Activated CD8-positive, alpha-beta T cell treated with anti-CD3 and anti-CD28 coated beads for 36 hours (primary cell): ENCODE measurements at regions not wholly inside any gene's neighbourhood (a gene's known extent, or its start where the extent isn't known, plus 50 kb on each side); places are given as distances from the start of the nearest gene placed in this dataset.
"Not testable (repeated sequence)": the region's sequence is repeated elsewhere in the genome, so short reads cannot be mapped to it uniquely, and the experiment has no call there.

Experiments used
- ATAC-seq: fragments of 200-7000 bp; cut with Tn5 transposase; one replicate; pipeline ENCODE4 v1.10.0; 2021; ENCODE audit warnings: mild to moderate bottlenecking, moderate library complexity
- CTCF ChIA-PET: fragments of 350-600 bp; sonication (Branson Sonifier 250); formaldehyde crosslinking; loops from one replicate; lab custom pipeline; 2021; ENCODE audit warnings: antibody characterized with exemption; lab: Charles Lee
- POLR2A ChIA-PET: fragments of 350-600 bp; sonication (Branson Sonifier 250); formaldehyde crosslinking; loops from one replicate; lab custom pipeline; 2021; ENCODE audit warnings: antibody characterized with exemption; lab: Charles Lee
- DNase-seq: peaks from one replicate; pipeline ENCODE4 v3.0.0-alpha.2; 2020
- H3K27ac Mint-ChIP-seq: one replicate; pipeline ENCODE4 v1.8.0; 2021; ENCODE audit warnings: mild to moderate bottlenecking, mixed read lengths
- H3K27me3 Mint-ChIP-seq: one replicate; pipeline ENCODE4 v1.8.0; 2021; ENCODE audit warnings: mixed read lengths
- H3K36me3 Mint-ChIP-seq: one replicate; pipeline ENCODE4 v1.8.0; 2021; ENCODE audit warnings: low read depth, mixed read lengths
- H3K4me1 Mint-ChIP-seq: one replicate; pipeline ENCODE4 v1.8.0; 2021; ENCODE audit warnings: low read depth, mixed read lengths
- H3K4me3 Mint-ChIP-seq: one replicate; pipeline ENCODE4 v1.8.0; 2021; ENCODE audit warnings: mild to moderate bottlenecking, moderate library complexity, mixed read lengths
- H3K9me3 Mint-ChIP-seq: one replicate; pipeline ENCODE4 v1.8.0; 2021; ENCODE audit warnings: mixed read lengths
- CTCF ChIP-seq: fragments of 200-600 bp; IDR thresholded peaks from one replicate; pipeline ENCODE4 v1.8.0; 2022; ENCODE audit warnings: antibody characterized with exemption, mild to moderate bottlenecking
- intact Hi-C: fragments of 100-400 bp; cut with micrococcal nuclease; formaldehyde crosslinking; loops from one replicate; pipeline ENCODE4 v1.10.0; 2022

DNA sequence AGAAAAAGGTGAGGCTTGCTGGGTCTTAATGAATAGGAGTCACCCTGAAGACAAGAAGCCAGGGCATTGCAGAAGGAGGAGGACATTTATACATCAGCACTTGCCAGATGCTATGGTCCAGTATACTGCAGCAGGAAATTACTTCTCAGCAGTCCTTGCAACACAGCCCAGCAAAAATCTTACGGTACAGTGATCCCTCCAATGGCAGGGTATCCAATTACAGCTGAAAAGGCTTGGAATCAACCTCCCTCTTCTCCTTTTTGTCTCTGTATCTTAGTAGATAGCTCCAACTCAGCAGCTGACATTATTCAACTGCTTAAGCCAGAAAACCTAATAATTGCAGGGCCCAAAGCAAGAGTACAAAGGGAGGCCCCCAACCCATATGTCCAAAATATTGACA is 128.3 kb upstream of the COBL start:
- no peak for ATAC-seq
- no peak overlapping the region for H3K4me3 Mint-ChIP-seq
- peaks cover 2% of the 10 kb centered on the region for H3K36me3 Mint-ChIP-seq
- peaks cover 3% of the 10 kb centered on the region for H3K27me3 Mint-ChIP-seq
- ChIA-PET POLR2A (no interaction called here), CTCF (no interaction called here)
- TF ChIP-seq CTCF, result no peak
- no peak overlapping the region for H3K27ac Mint-ChIP-seq
- no peak for DNase-seq
- peaks cover 10% of the 10 kb centered on the region for H3K9me3 Mint-ChIP-seq
- intact Hi-C loops, result no loop called here
- H3K4me1 Mint-ChIP-seq, result no peaks in the 10 kb centered on the region

DNA sequence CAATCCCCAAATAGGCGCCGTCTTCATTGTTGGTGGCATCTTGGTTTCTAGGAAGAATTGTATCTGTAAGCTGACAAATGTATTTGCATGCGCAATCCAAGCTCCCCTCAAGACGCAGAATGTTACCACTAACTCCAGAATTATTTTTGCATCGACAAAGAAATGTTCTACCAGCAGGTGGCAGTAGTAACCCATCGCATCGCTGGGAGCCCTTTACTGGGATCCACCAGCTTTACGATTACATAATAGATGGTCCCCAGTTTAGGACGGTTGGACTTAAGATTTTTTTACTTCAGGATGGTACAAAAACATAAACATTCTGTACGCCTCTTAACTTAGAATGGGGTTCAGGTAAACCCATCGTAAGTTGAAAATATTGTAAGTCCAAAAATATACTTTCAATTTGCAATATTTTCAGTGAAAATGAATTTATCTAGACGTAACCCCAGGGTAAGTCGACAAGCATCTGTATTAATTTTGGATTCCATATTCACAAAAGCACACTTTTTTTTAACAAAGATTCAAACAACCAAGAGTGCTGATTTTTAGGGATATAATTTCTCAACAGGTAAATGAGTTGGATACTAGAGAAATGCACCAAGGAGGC is 114.0 kb upstream of the COBL start:
- CTCF ChIA-PET, result interaction anchor here (0.6 to 2.3 kb wide), 13 partner anchors 8 to 329 kb away, joined by 3 to 7 read pairs (median 3); no protein-coding TSS in a partner anchor
- H3K27ac Mint-ChIP-seq, result no peak overlapping the region

DNA sequence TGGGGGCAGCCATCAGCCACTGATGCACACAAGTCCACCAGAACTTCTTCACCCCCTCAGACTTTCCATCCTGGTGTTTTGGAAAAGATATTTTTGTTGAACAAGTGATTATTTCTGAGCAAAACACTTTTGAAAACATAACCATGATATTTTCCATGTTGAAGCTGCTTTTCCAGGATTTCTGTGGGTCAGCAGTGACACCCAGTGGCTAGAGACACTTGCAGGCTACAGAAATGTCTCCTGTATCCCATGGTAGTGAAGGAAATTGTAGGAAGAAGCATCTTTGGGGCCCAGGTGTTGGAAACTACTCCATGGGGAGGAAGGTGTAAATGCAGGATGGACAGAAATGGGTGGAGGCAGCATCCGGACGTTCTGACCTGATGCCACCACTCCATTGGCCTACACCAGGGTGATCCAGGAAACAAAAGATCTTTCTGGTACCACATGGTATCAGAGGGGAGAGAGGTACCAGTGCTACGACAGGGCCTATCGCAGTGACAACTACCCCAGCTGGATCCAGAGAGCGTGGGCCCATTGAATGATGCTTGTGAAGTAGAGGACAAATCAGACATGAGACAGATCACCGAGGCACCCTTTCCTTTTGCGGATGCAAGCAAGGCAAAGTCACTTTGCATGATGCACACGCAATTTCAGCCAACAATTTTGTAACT is 111.7 kb upstream of the COBL start:
- H3K27me3 Mint-ChIP-seq, result peaks cover 2% of the 10 kb centered on the region
- ATAC-seq (no peak), DNase-seq (peak; percentile 3)
- intact Hi-C loops, result no loop called here
- H3K36me3 Mint-ChIP-seq, result no peaks in the 10 kb centered on the region
- CTCF ChIA-PET, result interaction anchor here (1.0 kb wide), 1 partner anchor 266 kb away, joined by 3 read pairs; no protein-coding TSS in a partner anchor
- H3K9me3 Mint-ChIP-seq, result no peaks in the 10 kb centered on the region
- POLR2A ChIA-PET, result no interaction called here
- no peaks in the 10 kb centered on the region for H3K4me1 Mint-ChIP-seq
- TF ChIP-seq CTCF, result peak; percentile 14
- H3K27ac Mint-ChIP-seq, result no peak overlapping the region
- H3K4me3 Mint-ChIP-seq, result no peak overlapping the region

More for the DNA sequence above, 114.0 kb upstream of the COBL start:
- Mint-ChIP-seq H3K4me1 (no peaks in the 10 kb centered on the region), H3K36me3 (no peaks in the 10 kb centered on the region), H3K9me3 (no peaks in the 10 kb centered on the region), H3K27me3 (peaks cover 2% of the 10 kb centered on the region), H3K4me3 (no peak overlapping the region)
- DNase-seq (peak; percentile 63), ATAC-seq (no peak)
- intact Hi-C loops, result no loop called here
- POLR2A ChIA-PET, result no interaction called here
- peak; percentile 88 for TF ChIP-seq CTCF

DNA sequence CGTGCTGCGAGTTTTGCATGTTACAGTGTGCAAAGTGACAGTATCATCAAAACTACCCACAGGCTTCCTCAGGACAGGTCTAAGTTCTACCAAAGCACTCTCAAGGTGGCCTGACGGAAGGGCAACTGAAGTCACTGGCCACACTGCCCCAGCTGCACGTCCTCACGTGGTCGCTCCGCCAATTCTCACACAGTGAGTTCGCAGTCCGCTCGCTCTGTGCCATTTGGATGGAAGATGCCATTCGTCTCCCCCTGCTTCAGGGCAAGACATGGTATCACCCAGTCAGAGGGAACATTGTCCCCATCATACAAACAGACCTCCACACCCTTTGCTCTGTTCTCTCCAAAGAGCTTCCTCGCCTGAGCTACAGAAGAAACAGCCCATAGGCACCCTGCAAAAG is 109.6 kb upstream of the COBL start:
- intact Hi-C loops, result no loop called here
- DNase-seq (no peak), ATAC-seq (no peak)
- no peak overlapping the region for H3K27ac Mint-ChIP-seq
- CTCF ChIA-PET, result no interaction called here
- POLR2A ChIA-PET, result no interaction called here
- no peaks in the 10 kb centered on the region for H3K4me1 Mint-ChIP-seq
- no peak overlapping the region for H3K4me3 Mint-ChIP-seq
- H3K36me3 Mint-ChIP-seq, result no peaks in the 10 kb centered on the region
- H3K27me3 Mint-ChIP-seq, result peaks cover 2% of the 10 kb centered on the region
- H3K9me3 Mint-ChIP-seq, result no peaks in the 10 kb centered on the region
- no peak for TF ChIP-seq CTCF

DNA sequence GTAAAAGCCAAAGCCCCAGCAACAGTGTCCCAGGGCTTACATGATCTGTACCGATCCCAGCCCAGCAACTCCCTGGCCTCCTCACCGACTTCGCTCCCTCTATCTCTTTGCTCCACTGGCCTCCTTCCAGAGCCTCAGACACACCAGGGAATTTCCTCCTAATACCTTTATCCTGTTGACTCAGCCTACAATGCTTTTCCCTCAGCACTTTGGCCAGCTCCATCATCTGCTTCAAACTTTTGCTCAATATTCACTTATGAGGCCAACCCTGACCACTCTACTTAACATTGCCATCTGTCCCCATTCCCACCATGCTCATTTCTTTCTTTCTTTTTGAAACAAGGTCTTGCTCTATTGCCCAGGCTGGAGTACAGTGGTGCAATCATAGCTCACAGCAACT is 93.3 kb upstream of the COBL start:
- H3K36me3 Mint-ChIP-seq, H3K27me3 Mint-ChIP-seq, H3K4me3 Mint-ChIP-seq, H3K4me1 Mint-ChIP-seq, POLR2A ChIA-PET, H3K27ac Mint-ChIP-seq, intact Hi-C loops, ATAC-seq, H3K9me3 Mint-ChIP-seq, DNase-seq, CTCF ChIA-PET: not testable (repeated sequence)

GRCh38 chr7:51397608-51398007 is 81.0 kb upstream of the COBL start:
- ATAC-seq, H3K4me1 Mint-ChIP-seq, H3K4me3 Mint-ChIP-seq, H3K9me3 Mint-ChIP-seq, intact Hi-C loops, H3K27me3 Mint-ChIP-seq, H3K36me3 Mint-ChIP-seq, CTCF ChIA-PET, DNase-seq, POLR2A ChIA-PET, H3K27ac Mint-ChIP-seq: not testable (repeated sequence)

- DNase-seq, H3K9me3 Mint-ChIP-seq, CTCF ChIA-PET, ATAC-seq, H3K4me1 Mint-ChIP-seq, H3K36me3 Mint-ChIP-seq, POLR2A ChIA-PET, H3K27me3 Mint-ChIP-seq, intact Hi-C loops, H3K27ac Mint-ChIP-seq, H3K4me3 Mint-ChIP-seq: not testable (repeated sequence)
Measured at GRCh38 chr7:51393003-51393402, 76.4 kb upstream of the COBL start.

GRCh38 chr7:51389952-51390351 is 73.3 kb upstream of the COBL start:
- CTCF ChIA-PET, ATAC-seq, DNase-seq, H3K4me3 Mint-ChIP-seq, H3K27ac Mint-ChIP-seq, POLR2A ChIA-PET, H3K36me3 Mint-ChIP-seq, H3K9me3 Mint-ChIP-seq, intact Hi-C loops, H3K27me3 Mint-ChIP-seq, H3K4me1 Mint-ChIP-seq: not testable (repeated sequence)
